ENCODE measurements at regions not wholly inside any gene's neighbourhood (a gene's known extent, or its start where the extent isn't known, plus 50 kb on each side); places are given as distances from the start of the nearest gene placed in this dataset.
"Not testable (repeated sequence)": the region's sequence is repeated elsewhere in the genome, so short reads cannot be mapped to it uniquely, and the experiment has no call there.

DNA sequence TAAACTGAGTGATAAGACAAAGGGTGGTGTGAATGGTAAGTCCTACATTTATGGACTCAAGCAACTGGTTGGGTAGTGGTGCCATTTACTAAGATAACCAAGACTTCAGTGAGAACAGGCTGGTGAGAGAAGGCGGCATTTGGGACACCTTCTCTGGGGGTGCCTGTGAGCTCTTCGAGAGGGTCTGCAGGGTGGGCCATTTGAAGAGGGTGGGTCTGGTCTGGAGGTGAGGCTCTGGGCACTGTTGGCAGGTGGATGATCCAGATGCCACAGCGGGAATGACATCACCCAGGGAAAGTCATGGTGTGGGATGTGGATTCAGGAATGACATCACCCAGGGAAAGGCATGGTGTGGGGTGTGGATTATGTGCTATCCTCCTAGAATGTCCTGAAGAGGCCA, 219.3 kb downstream of the ANKRD30B start:
- H3K27ac ChIP-seq (ENCODE audit: extremely low read depth, low read depth, low read length); H3K9me3 ChIP-seq (ENCODE audit: control insufficient read depth, insufficient read depth, low read depth, low read length); H3K4me1 ChIP-seq (ENCODE audit: control insufficient read depth, insufficient read depth, low read length); POLR2A ChIA-PET; H3K4me3 ChIP-seq (ENCODE audit: low read depth, low read length); H3K36me3 ChIP-seq (ENCODE audit: control insufficient read depth in 2 of 2, insufficient read depth in 1 of 2, low read length in 2 of 2): not testable (repeated sequence)
- CTCF ChIA-PET: interaction anchor here (1.2 kb wide), 1 partner anchor 12 kb away, joined by 4 read pairs; no protein-coding TSS in a partner anchor
- TF ChIP-seq, protein P1, sequence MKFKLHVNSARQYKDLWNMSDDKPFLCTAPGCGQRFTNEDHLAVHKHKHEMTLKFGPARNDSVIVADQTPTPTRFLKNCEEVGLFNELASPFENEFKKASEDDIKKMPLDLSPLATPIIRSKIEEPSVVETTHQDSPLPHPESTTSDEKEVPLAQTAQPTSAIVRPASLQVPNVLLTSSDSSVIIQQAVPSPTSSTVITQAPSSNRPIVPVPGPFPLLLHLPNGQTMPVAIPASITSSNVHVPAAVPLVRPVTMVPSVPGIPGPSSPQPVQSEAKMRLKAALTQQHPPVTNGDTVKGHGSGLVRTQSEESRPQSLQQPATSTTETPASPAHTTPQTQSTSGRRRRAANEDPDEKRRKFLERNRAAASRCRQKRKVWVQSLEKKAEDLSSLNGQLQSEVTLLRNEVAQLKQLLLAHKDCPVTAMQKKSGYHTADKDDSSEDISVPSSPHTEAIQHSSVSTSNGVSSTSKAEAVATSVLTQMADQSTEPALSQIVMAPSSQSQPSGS (tag by site-specific recombination; IDR thresholded peaks at IDR 0.05; ENCODE audit: low read depth): 0 out of 2 replicates have a peak, but pooled peaks have one; percentile 17

DNA sequence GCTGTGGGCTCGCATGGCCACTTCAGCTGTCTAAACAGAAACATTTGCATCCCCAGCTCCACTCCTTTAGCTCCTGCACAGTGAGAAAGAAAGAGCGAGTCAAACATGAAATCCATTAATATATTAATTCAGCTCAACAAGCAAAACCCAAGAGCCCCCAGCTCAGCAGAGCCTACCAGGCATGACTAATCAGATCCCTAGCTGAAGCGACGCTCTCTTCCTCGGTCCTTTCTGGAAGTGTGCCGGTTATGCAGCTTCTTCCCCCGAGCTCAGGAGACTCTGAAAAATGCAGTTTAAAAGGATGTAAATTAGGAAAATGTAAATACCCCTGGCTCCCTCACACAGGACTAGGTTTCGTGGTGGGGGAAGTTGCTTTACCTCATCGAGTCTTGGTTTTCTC, 221.5 kb downstream of the ANKRD30B start:
- Histone ChIP-seq H3K4me3 (ENCODE audit: low read depth, low read length) (no peak overlapping the region), H3K9me3 (ENCODE audit: control insufficient read depth, insufficient read depth, low read depth, low read length) (no peaks in the 10 kb centered on the region), H3K36me3 (ENCODE audit: control insufficient read depth in 2 of 2, insufficient read depth in 1 of 2, low read length in 2 of 2) (no peaks in the 10 kb centered on the region), H3K4me1 (ENCODE audit: control insufficient read depth, insufficient read depth, low read length) (no peaks in the 10 kb centered on the region), H3K27ac (ENCODE audit: extremely low read depth, low read depth, low read length) (no peak overlapping the region)
- TF ChIP-seq RBAK (tag by site-specific recombination; IDR thresholded peaks at IDR 0.05) (no peak), ZNF747 (tag by site-specific recombination; IDR thresholded peaks at IDR 0.05) (no peak), ZNF274 (IDR thresholded peaks at IDR 0.05; ENCODE audit: low read length) (no peak), ZNF274 (tag by site-specific recombination; IDR thresholded peaks at IDR 0.05; ENCODE audit: borderline replicate concordance) (no peak), ZNF37A (tag by site-specific recombination; IDR thresholded peaks at IDR 0.05) (no peak), PRDM6 (tag by site-specific recombination; IDR thresholded peaks at IDR 0.05) (no peak), ZNF416 (tag by site-specific recombination; IDR thresholded peaks at IDR 0.05) (no peak), ZNF184 (tag by site-specific recombination; IDR thresholded peaks at IDR 0.05) (no peak), ZNF701 (tag by site-specific recombination; IDR thresholded peaks at IDR 0.05) (no peak), ZNF837 (tag by site-specific recombination; IDR thresholded peaks at IDR 0.05) (no peak), ZNF544 (tag by site-specific recombination; IDR thresholded peaks at IDR 0.05) (no peak), ZNF174 (tag by site-specific recombination; IDR thresholded peaks at IDR 0.05) (no peak), ZNF843 (tag by site-specific recombination; IDR thresholded peaks at IDR 0.05) (no peak), ZNF610 (tag by site-specific recombination; IDR thresholded peaks at IDR 0.05; ENCODE audit: borderline replicate concordance) (no peak), ZBTB21 (tag by site-specific recombination; IDR thresholded peaks at IDR 0.05) (no peak), GLI2 (tag by site-specific recombination; IDR thresholded peaks at IDR 0.05; ENCODE audit: borderline replicate concordance, low read depth) (no peak), ZNF555 (tag by site-specific recombination; conservative IDR thresholded peaks at IDR 0.05) (no peak), ZNF473 (tag by site-specific recombination; IDR thresholded peaks at IDR 0.05) (no peak)
- TF ChIP-seq, protein P2, sequence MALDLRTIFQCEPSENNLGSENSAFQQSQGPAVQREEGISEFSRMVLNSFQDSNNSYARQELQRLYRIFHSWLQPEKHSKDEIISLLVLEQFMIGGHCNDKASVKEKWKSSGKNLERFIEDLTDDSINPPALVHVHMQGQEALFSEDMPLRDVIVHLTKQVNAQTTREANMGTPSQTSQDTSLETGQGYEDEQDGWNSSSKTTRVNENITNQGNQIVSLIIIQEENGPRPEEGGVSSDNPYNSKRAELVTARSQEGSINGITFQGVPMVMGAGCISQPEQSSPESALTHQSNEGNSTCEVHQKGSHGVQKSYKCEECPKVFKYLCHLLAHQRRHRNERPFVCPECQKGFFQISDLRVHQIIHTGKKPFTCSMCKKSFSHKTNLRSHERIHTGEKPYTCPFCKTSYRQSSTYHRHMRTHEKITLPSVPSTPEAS (tag by site-specific recombination; IDR thresholded peaks at IDR 0.05): no peak
- TF ChIP-seq, protein P3, sequence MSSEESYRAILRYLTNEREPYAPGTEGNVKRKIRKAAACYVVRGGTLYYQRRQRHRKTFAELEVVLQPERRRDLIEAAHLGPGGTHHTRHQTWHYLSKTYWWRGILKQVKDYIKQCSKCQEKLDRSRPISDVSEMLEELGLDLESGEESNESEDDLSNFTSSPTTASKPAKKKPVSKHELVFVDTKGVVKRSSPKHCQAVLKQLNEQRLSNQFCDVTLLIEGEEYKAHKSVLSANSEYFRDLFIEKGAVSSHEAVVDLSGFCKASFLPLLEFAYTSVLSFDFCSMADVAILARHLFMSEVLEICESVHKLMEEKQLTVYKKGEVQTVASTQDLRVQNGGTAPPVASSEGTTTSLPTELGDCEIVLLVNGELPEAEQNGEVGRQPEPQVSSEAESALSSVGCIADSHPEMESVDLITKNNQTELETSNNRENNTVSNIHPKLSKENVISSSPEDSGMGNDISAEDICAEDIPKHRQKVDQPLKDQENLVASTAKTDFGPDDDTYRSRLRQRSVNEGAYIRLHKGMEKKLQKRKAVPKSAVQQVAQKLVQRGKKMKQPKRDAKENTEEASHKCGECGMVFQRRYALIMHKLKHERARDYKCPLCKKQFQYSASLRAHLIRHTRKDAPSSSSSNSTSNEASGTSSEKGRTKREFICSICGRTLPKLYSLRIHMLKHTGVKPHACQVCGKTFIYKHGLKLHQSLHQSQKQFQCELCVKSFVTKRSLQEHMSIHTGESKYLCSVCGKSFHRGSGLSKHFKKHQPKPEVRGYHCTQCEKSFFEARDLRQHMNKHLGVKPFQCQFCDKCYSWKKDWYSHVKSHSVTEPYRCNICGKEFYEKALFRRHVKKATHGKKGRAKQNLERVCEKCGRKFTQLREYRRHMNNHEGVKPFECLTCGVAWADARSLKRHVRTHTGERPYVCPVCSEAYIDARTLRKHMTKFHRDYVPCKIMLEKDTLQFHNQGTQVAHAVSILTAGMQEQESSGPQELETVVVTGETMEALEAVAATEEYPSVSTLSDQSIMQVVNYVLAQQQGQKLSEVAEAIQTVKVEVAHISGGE (tag by site-specific recombination; conservative IDR thresholded peaks at IDR 0.05; ENCODE audit: low read depth): no peak
- ChIA-PET POLR2A (no interaction called here), CTCF (no interaction called here)
